ENCODE measurements at regions not wholly inside any gene's neighbourhood (a gene's known extent, or its start where the extent isn't known, plus 50 kb on each side); places are given as distances from the start of the nearest gene placed in this dataset.

- no peak for DNase-seq (ENCODE audit: low read depth, low spot score)
Measured at GRCh38 chr10:4033341-4033896, 248.4 kb upstream of the KLF6 start.

GRCh38 chr10:4029866-4030265 lies 244.9 kb upstream of the KLF6 start:
- DNase-seq (ENCODE audit: low read depth, low spot score), result peak; percentile 39

GRCh38 chr10:4028854-4029583 lies 244.0 kb upstream of the KLF6 start:
- DNase-seq (ENCODE audit: low read depth, low spot score), result no peak

GRCh38 chr10:4028027-4028471 lies 243.0 kb upstream of the KLF6 start:
- no peak for DNase-seq (ENCODE audit: low read depth, low spot score)

GRCh38 chr10:4025339-4025738 lies 240.3 kb upstream of the KLF6 start:
- no peak for DNase-seq (ENCODE audit: low read depth, low spot score)

GRCh38 chr10:4024516-4025245 lies 239.7 kb upstream of the KLF6 start:
- peak; percentile 70 for DNase-seq (ENCODE audit: low read depth, low spot score)

GRCh38 chr10:4024027-4024426 lies 239.0 kb upstream of the KLF6 start:
- no peak for DNase-seq (ENCODE audit: low read depth, low spot score)

GRCh38 chr10:4022473-4022872 lies 237.5 kb upstream of the KLF6 start:
- no peak for DNase-seq (ENCODE audit: low read depth, low spot score)

- DNase-seq (ENCODE audit: low read depth, low spot score), result no peak
Measured at GRCh38 chr10:4020631-4021030, 235.6 kb upstream of the KLF6 start.

- no peak for DNase-seq (ENCODE audit: low read depth, low spot score)
Measured at GRCh38 chr10:4018054-4018511, 233.1 kb upstream of the KLF6 start.

GRCh38 chr10:4017336-4017735 lies 232.3 kb upstream of the KLF6 start:
- no peak for DNase-seq (ENCODE audit: low read depth, low spot score)

GRCh38 chr10:4016214-4016740 lies 231.3 kb upstream of the KLF6 start:
- DNase-seq (ENCODE audit: low read depth, low spot score), result no peak

GRCh38 chr10:4013651-4014121 lies 228.7 kb upstream of the KLF6 start:
- DNase-seq (ENCODE audit: low read depth, low spot score), result no peak

GRCh38 chr10:4012848-4013247 lies 227.8 kb upstream of the KLF6 start:
- no peak for DNase-seq (ENCODE audit: low read depth, low spot score)

- DNase-seq (ENCODE audit: low read depth, low spot score), result peak; percentile 32
Measured at GRCh38 chr10:4011136-4011812, 226.3 kb upstream of the KLF6 start.

- DNase-seq (ENCODE audit: low read depth, low spot score), result no peak
Measured at GRCh38 chr10:4008676-4009382, 223.8 kb upstream of the KLF6 start.

GRCh38 chr10:4007771-4008170 lies 222.8 kb upstream of the KLF6 start:
- no peak for DNase-seq (ENCODE audit: low read depth, low spot score)

GRCh38 chr10:4006858-4007257 lies 221.8 kb upstream of the KLF6 start:
- DNase-seq (ENCODE audit: low read depth, low spot score), result no peak

GRCh38 chr10:4006051-4006450 lies 221.0 kb upstream of the KLF6 start:
- DNase-seq (ENCODE audit: low read depth, low spot score), result no peak

GRCh38 chr10:4004990-4005389 lies 220.0 kb upstream of the KLF6 start:
- no peak for DNase-seq (ENCODE audit: low read depth, low spot score)

GRCh38 chr10:4004144-4004543 lies 219.1 kb upstream of the KLF6 start:
- no peak for DNase-seq (ENCODE audit: low read depth, low spot score)
